K562 (cell line): ENCODE measurements at regions not wholly inside any gene's neighbourhood (a gene's known extent, or its start where the extent isn't known, plus 50 kb on each side); places are given as distances from the start of the nearest gene placed in this dataset.

ENCODE experiments used
- CREBBP ChIP-seq: IDR thresholded peaks from one replicate; pipeline ENCODE4 v1.6.1; 2012; ENCODE audit warnings: low read depth, mild to moderate bottlenecking, control low read depth, inconsistent platforms, low read length
- HDAC6 ChIP-seq: IDR thresholded peaks from 2 replicates; pipeline ENCODE4 v1.6.1; 2012; ENCODE audit warnings: low read depth, mild to moderate bottlenecking, control low read depth, inconsistent platforms, low read length, moderate library complexity
- RBM17 ChIP-seq: fragments of 200-400 bp; formaldehyde crosslinking; IDR thresholded peaks from 2 replicates; pipeline ENCODE4 v1.6.1; 2017; ENCODE audit warnings: low read depth, mild to moderate bottlenecking, low read length, borderline replicate concordance
- REST ChIP-seq, 2 experiments: fragments of 450-650 bp; formaldehyde crosslinking in 1 of 2; IDR thresholded peaks; 2 replicates each; pipeline versions ENCODE4 v1.4.0 to v1.6.1; 2014 to 2020; ENCODE audit warnings: mild to moderate bottlenecking in 2 of 2, borderline replicate concordance in 1 of 2, low read depth in 1 of 2
- ZNF232 ChIP-seq: sonication (generic); formaldehyde crosslinking; IDR thresholded peaks from 2 replicates; pipeline ENCODE4 v1.8.0; 2022; ENCODE audit warnings: mild to moderate bottlenecking, missing genetic modification reagents
- TF ChIP-seq, protein P1 (sequence below): fragments of 450-650 bp; IDR thresholded peaks from 2 replicates; pipeline ENCODE4 v1.6.1; 2016; ENCODE audit warnings: antibody characterized with exemption

DNA sequence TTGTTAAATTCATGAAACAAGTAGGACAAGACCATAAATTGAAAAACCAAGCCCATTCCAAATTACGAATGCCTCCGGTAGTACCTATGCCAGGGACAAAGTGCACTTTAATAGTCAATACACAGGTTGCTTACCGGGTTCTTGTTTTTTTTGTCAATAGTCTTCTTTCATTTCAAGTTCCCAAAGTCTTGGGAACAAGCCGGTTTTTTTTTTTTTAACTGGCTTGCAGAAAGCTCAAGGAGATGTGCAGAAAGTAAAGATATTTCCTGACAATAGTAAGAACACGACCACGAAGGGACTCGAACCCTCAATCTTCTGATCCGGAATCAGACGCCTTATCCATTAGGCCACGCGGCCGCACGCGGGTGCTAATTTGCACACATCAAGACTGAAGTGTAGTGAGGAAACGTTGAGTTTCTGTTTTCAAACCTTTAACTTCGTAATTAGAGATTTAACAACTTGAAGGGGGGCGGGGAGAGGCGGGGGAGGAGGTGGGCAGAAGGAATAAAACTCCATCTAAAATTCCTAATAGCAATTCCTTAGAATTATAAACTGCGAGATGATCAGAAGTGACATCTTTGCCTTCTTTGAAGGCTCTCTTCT, 181.0 kb downstream of the TRIM27 start (continued):
- TF ChIP-seq, protein P1, sequence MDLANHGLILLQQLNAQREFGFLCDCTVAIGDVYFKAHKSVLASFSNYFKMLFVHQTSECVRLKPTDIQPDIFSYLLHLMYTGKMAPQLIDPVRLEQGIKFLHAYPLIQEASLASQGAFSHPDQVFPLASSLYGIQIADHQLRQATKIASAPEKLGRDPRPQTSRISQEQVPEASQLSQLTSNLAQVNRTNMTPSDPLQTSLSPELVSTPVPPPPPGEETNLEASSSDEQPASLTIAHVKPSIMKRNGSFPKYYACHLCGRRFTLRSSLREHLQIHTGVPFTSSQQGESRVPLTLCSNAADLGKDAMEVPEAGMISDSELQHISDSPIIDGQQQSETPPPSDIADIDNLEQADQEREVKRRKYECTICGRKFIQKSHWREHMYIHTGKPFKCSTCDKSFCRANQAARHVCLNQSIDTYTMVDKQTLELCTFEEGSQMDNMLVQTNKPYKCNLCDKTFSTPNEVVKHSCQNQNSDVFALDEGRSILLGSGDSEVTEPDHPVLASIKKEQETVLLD, result peak; percentile 25; the same call in 1 of the 2 replicates
- TF ChIP-seq RBM17, result no peak
- no peak for TF ChIP-seq HDAC6
- TF ChIP-seq REST (IDR thresholded peaks at IDR 0.05; ENCODE audit: borderline replicate concordance), result no peak
- no peak for TF ChIP-seq REST (CRISPR knock-in tag; IDR thresholded peaks at IDR 0.05; ENCODE audit: low read depth)
- no peak for TF ChIP-seq ZNF232
- TF ChIP-seq CREBBP, result no peak
